LNCAP (cell line): ENCODE measurements at regions not wholly inside any gene's neighbourhood (a gene's known extent, or its start where the extent isn't known, plus 50 kb on each side); places are given as distances from the start of the nearest gene placed in this dataset.

Experiments
- CTCF ChIP-seq: fragments of 450-650 bp; IDR thresholded peaks from 2 replicates; pipeline ENCODE4 v1.5.1; 2017; ENCODE audit warnings: mild to moderate bottlenecking

GRCh38 chr12:68984796-68985573, 52.0 kb upstream of the CPM start:
- TF ChIP-seq CTCF = no peak

- no peak for TF ChIP-seq CTCF
Measured at GRCh38 chr12:68998041-68998440, 65.1 kb upstream of the CPM start.

- no peak for TF ChIP-seq CTCF
Measured at GRCh38 chr12:69000074-69000473, 67.1 kb upstream of the CPM start.

GRCh38 chr12:69000540-69001243, 67.7 kb upstream of the CPM start:
- TF ChIP-seq CTCF = no peak

- no peak for TF ChIP-seq CTCF
Measured at GRCh38 chr12:69001251-69001650, 68.3 kb upstream of the CPM start.

- no peak for TF ChIP-seq CTCF
Measured at GRCh38 chr12:69002969-69003368, 70.0 kb upstream of the CPM start.

- TF ChIP-seq CTCF = no peak
Measured at GRCh38 chr12:69003991-69004390, 71.0 kb upstream of the CPM start.
